ENCODE measurements at regions not wholly inside any gene's neighbourhood (a gene's known extent, or its start where the extent isn't known, plus 50 kb on each side); places are given as distances from the start of the nearest gene placed in this dataset.

- Histone ChIP-seq H2AFZ (ENCODE audit: low read depth, low read length) (no peak overlapping the region), H3F3A (ENCODE audit: insufficient read depth, low read length, poor library complexity, severe bottlenecking) (no peaks in the 10 kb centered on the region), H3K27me3 (ENCODE audit: insufficient read depth, low read depth, low read length) (no peaks in the 10 kb centered on the region), H3K36me3 (ENCODE audit: insufficient read depth, low read length) (no peaks in the 10 kb centered on the region), H4K20me1 (ENCODE audit: insufficient read depth) (no peaks in the 10 kb centered on the region), H3K9me2 (ENCODE audit: insufficient read depth, low read length) (no peaks in the 10 kb centered on the region), H3K9ac (ENCODE audit: low read length) (no peak overlapping the region), H3K4me2 (ENCODE audit: low read length) (no peak overlapping the region), H3K4me3 (ENCODE audit: low read length) (no peak overlapping the region), H3K9me3 (ENCODE audit: low read length) (no peaks in the 10 kb centered on the region), H3K79me2 (replicated peaks; ENCODE audit: insufficient read depth, low read length) (no peaks in the 10 kb centered on the region), H3K27ac (ENCODE audit: low read length) (no peak overlapping the region)
- TF ChIP-seq EZH2 (IDR thresholded peaks at IDR 0.05; ENCODE audit: borderline replicate concordance, insufficient read depth, low read length, poor library complexity, severe bottlenecking) (no peak), TAF1 (IDR thresholded peaks at IDR 0.05; ENCODE audit: low read depth) (no peak), RAD21 (conservative IDR thresholded peaks at IDR 0.05) (no peak), REST (IDR thresholded peaks at IDR 0.05; ENCODE audit: borderline replicate concordance) (no peak), MXI1 (conservative IDR thresholded peaks at IDR 0.05; ENCODE audit: poor library complexity, severe bottlenecking) (no peak), SMC3 (conservative IDR thresholded peaks at IDR 0.05; ENCODE audit: poor library complexity) (no peak), EP300 (conservative IDR thresholded peaks at IDR 0.05; ENCODE audit: poor library complexity, severe bottlenecking) (no peak), POLR2AphosphoS5 (IDR thresholded peaks at IDR 0.05) (no peak)
- TF ChIP-seq, protein P1, sequence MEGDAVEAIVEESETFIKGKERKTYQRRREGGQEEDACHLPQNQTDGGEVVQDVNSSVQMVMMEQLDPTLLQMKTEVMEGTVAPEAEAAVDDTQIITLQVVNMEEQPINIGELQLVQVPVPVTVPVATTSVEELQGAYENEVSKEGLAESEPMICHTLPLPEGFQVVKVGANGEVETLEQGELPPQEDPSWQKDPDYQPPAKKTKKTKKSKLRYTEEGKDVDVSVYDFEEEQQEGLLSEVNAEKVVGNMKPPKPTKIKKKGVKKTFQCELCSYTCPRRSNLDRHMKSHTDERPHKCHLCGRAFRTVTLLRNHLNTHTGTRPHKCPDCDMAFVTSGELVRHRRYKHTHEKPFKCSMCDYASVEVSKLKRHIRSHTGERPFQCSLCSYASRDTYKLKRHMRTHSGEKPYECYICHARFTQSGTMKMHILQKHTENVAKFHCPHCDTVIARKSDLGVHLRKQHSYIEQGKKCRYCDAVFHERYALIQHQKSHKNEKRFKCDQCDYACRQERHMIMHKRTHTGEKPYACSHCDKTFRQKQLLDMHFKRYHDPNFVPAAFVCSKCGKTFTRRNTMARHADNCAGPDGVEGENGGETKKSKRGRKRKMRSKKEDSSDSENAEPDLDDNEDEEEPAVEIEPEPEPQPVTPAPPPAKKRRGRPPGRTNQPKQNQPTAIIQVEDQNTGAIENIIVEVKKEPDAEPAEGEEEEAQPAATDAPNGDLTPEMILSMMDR (IDR thresholded peaks at IDR 0.05; ENCODE audit: poor library complexity, severe bottlenecking): no peak
Measured at GRCh38 chr5:122612901-122613300, 162.0 kb upstream of the SNX2 start.

DNA sequence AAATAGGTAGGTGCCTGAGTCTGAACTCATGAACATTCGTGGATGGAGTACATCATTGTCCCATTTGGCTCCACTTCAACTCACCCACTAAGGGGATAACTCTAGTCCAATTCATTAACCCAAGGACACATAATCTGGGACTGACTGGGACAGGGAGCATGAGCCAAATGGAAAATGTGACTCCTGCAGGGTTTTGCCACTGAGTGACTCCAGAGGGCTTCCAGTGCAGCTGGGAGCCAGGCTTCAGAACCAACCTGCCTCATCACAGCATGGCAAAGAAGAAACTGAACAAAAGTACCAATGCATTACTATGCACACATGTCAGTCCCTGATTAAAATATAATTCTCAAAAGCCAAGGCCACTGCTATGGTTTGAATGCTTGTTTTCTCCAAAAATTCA, 159.7 kb upstream of the SNX2 start:
- H3F3A ChIP-seq (ENCODE audit: insufficient read depth, low read length, poor library complexity, severe bottlenecking): no peaks in the 10 kb centered on the region
- no peaks in the 10 kb centered on the region for H3K27me3 ChIP-seq (ENCODE audit: insufficient read depth, low read depth, low read length)
- no peak overlapping the region for H3K27ac ChIP-seq (ENCODE audit: low read length)
- H3K9ac ChIP-seq (ENCODE audit: low read length): no peak overlapping the region
- no peaks in the 10 kb centered on the region for H3K79me2 ChIP-seq (replicated peaks; ENCODE audit: insufficient read depth, low read length)
- H3K36me3 ChIP-seq (ENCODE audit: insufficient read depth, low read length): no peaks in the 10 kb centered on the region
- H3K9me3 ChIP-seq (ENCODE audit: low read length): no peaks in the 10 kb centered on the region
- TF ChIP-seq MXI1 (conservative IDR thresholded peaks at IDR 0.05; ENCODE audit: poor library complexity, severe bottlenecking) (no peak), EP300 (conservative IDR thresholded peaks at IDR 0.05; ENCODE audit: poor library complexity, severe bottlenecking) (no peak), REST (IDR thresholded peaks at IDR 0.05; ENCODE audit: borderline replicate concordance) (no peak), RAD21 (conservative IDR thresholded peaks at IDR 0.05) (no peak), TAF1 (IDR thresholded peaks at IDR 0.05; ENCODE audit: low read depth) (no peak), SMC3 (conservative IDR thresholded peaks at IDR 0.05; ENCODE audit: poor library complexity) (no peak), EZH2 (IDR thresholded peaks at IDR 0.05; ENCODE audit: borderline replicate concordance, insufficient read depth, low read length, poor library complexity, severe bottlenecking) (no peak)
- TF ChIP-seq, protein P1 (IDR thresholded peaks at IDR 0.05; ENCODE audit: poor library complexity, severe bottlenecking): no peak
- no peaks in the 10 kb centered on the region for H3K9me2 ChIP-seq (ENCODE audit: insufficient read depth, low read length)
- H3K4me3 ChIP-seq (ENCODE audit: low read length): no peak overlapping the region
- no peak overlapping the region for H3K4me2 ChIP-seq (ENCODE audit: low read length)
- H4K20me1 ChIP-seq (ENCODE audit: insufficient read depth): no peaks in the 10 kb centered on the region
- no peak overlapping the region for H2AFZ ChIP-seq (ENCODE audit: low read depth, low read length)

Data from neural cell (in vitro differentiated cells).